Erythroblast (primary cell): ENCODE measurements at regions not wholly inside any gene's neighbourhood (a gene's known extent, or its start where the extent isn't known, plus 50 kb on each side); places are given as distances from the start of the nearest gene placed in this dataset.

Source experiments
- GATA1 ChIP-seq: IDR thresholded peaks from 2 replicates; pipeline ENCODE4 v1.6.1; 2011; ENCODE audit warnings: low read depth, mild to moderate bottlenecking, control low read depth, low read length, moderate library complexity
- POLR2A ChIP-seq: IDR thresholded peaks from 2 replicates; pipeline ENCODE4 v1.6.1; 2011; ENCODE audit warnings: mild to moderate bottlenecking, low read length

DNA sequence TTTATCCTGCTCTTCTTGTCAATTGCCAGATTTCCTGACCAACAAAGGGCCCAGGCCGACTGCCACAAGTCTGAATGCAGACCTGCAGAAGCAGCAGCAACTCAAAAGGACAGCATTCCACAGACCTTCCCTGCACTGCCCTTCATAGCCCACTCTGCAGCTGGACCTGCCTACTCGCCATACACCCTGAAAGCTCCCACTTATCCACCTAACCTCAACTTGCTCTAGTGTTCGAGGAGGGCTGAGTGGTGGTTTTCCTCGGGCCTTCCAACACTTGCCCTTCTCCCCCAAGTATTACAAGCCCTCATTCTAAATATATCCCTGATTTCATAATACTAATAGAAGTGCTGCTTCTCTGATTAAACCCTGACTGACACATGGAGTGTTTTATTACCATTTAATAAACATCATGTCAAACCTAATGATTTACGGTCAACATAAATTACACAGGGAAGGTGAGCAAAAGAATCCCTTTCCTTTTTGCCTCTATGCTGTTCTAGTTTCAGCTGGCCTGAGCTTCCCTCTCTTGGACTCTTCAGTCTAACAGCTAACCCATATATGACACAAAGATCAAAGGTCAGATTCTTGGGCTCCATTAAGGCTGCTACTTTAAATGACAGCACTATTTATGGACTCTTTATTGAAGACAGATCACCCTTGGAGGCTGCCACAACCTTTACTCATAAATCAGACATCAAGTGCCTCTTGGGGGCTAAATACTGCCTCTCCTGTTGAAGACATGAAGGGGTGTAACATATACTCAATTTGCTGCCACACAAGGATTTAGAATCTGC lies 1546.9 kb upstream of the TMEM132C start:
- no peak for TF ChIP-seq POLR2A
- TF ChIP-seq GATA1, result no peak
